Panc1 (cell line): ENCODE measurements at regions not wholly inside any gene's neighbourhood (a gene's known extent, or its start where the extent isn't known, plus 50 kb on each side); places are given as distances from the start of the nearest gene placed in this dataset.
"Not testable (repeated sequence)": the region's sequence is repeated elsewhere in the genome, so short reads cannot be mapped to it uniquely, and the experiment has no call there.

Source experiments
- CTCF ChIP-seq: fragments of 450-650 bp; IDR thresholded peaks from 2 replicates; pipeline ENCODE4 v1.5.1; 2017; ENCODE audit warnings: mild to moderate bottlenecking
- POLR2AphosphoS5 ChIP-seq: IDR thresholded peaks from 2 replicates; pipeline ENCODE4 v1.6.1; 2012; ENCODE audit warnings: mild to moderate bottlenecking, low read depth, low read length, moderate library complexity
- SIN3A ChIP-seq: IDR thresholded peaks from 2 replicates; pipeline ENCODE4 v1.6.1; 2012; ENCODE audit warnings: low read depth, mild to moderate bottlenecking, low read length, moderate library complexity, borderline replicate concordance; ENCODE audit not compliant: insufficient read depth

DNA sequence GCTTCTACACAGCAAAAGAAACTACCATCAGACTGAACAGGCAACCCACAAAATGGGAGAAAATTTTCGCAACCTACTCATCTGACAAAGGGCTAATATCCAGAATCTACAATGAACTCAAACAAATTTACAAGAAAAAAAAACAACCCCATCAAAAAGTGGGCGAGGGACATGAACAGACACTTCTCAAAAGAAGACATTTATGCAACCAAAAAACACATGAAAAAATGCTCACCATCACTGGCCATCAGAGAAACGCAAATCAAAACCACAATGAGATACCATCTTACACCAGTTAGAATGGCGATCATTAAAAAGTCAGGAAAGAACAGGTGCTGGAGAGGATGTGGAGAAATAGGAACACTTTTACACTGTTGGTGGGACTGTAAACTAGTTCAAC, 171.8 kb upstream of the IL12B start:
- not testable (repeated sequence) for TF ChIP-seq POLR2AphosphoS5, CTCF, SIN3A
